ENCODE measurements at regions not wholly inside any gene's neighbourhood (a gene's known extent, or its start where the extent isn't known, plus 50 kb on each side); places are given as distances from the start of the nearest gene placed in this dataset.

- no peaks in the 10 kb centered on the region for H3K9me3 ChIP-seq (ENCODE audit: severe bottlenecking)
- no peak for DNase-seq
Observed at GRCh38 chr1:213647864-213648650, 339.7 kb upstream of the PROX1 start.

GRCh38 chr1:213649373-213649772 lies 338.4 kb upstream of the PROX1 start:
- no peaks in the 10 kb centered on the region for H3K27me3 ChIP-seq (ENCODE audit: insufficient read depth, low read depth, severe bottlenecking)
- no peaks in the 10 kb centered on the region for H3K36me3 ChIP-seq
- no peak overlapping the region for H3K27ac ChIP-seq
- H3K4me3 ChIP-seq (ENCODE audit: low read depth, low read length), result no peak overlapping the region
- no peak for TF ChIP-seq CTCF (IDR thresholded peaks at IDR 0.05; ENCODE audit: low read depth, low read length)
- no peaks in the 10 kb centered on the region for H3K9me3 ChIP-seq (ENCODE audit: severe bottlenecking)
- DNase-seq, result no peak

More at GRCh38 chr1:213647864-213648650, 339.7 kb upstream of the PROX1 start:
- Histone ChIP-seq H3K27me3 (ENCODE audit: insufficient read depth, low read depth, severe bottlenecking) (no peaks in the 10 kb centered on the region), H3K4me3 (ENCODE audit: low read depth, low read length) (no peak overlapping the region), H3K27ac (no peak overlapping the region), H3K36me3 (no peaks in the 10 kb centered on the region)
- no peak for TF ChIP-seq CTCF (IDR thresholded peaks at IDR 0.05; ENCODE audit: low read depth, low read length)

- Histone ChIP-seq H3K9me3 (ENCODE audit: severe bottlenecking) (no peaks in the 10 kb centered on the region), H3K27ac (no peak overlapping the region), H3K36me3 (no peaks in the 10 kb centered on the region), H3K27me3 (ENCODE audit: insufficient read depth, low read depth, severe bottlenecking) (no peaks in the 10 kb centered on the region), H3K4me3 (ENCODE audit: low read depth, low read length) (no peak overlapping the region)
- no peak for TF ChIP-seq CTCF (IDR thresholded peaks at IDR 0.05; ENCODE audit: low read depth, low read length)
- DNase-seq, result no peak
Observed at GRCh38 chr1:213650603-213651002, 337.2 kb upstream of the PROX1 start.

- no peak for TF ChIP-seq CTCF (IDR thresholded peaks at IDR 0.05; ENCODE audit: low read depth, low read length)
- Histone ChIP-seq H3K4me3 (ENCODE audit: low read depth, low read length) (no peak overlapping the region), H3K9me3 (ENCODE audit: severe bottlenecking) (no peaks in the 10 kb centered on the region), H3K27me3 (ENCODE audit: insufficient read depth, low read depth, severe bottlenecking) (no peaks in the 10 kb centered on the region), H3K36me3 (no peaks in the 10 kb centered on the region), H3K27ac (no peak overlapping the region)
- DNase-seq, result no peak
Observed at GRCh38 chr1:213651077-213651476, 336.7 kb upstream of the PROX1 start.

GRCh38 chr1:213652109-213652508 lies 335.7 kb upstream of the PROX1 start:
- Histone ChIP-seq H3K27ac (no peak overlapping the region), H3K27me3 (ENCODE audit: insufficient read depth, low read depth, severe bottlenecking) (no peaks in the 10 kb centered on the region), H3K9me3 (ENCODE audit: severe bottlenecking) (no peaks in the 10 kb centered on the region), H3K4me3 (ENCODE audit: low read depth, low read length) (no peak overlapping the region), H3K36me3 (no peaks in the 10 kb centered on the region)
- TF ChIP-seq CTCF (IDR thresholded peaks at IDR 0.05; ENCODE audit: low read depth, low read length), result no peak
- no peak for DNase-seq

- Histone ChIP-seq H3K9me3 (ENCODE audit: severe bottlenecking) (no peaks in the 10 kb centered on the region), H3K4me3 (ENCODE audit: low read depth, low read length) (no peak overlapping the region), H3K36me3 (no peaks in the 10 kb centered on the region), H3K27ac (no peak overlapping the region), H3K27me3 (ENCODE audit: insufficient read depth, low read depth, severe bottlenecking) (no peaks in the 10 kb centered on the region)
- no peak for DNase-seq
- TF ChIP-seq CTCF (IDR thresholded peaks at IDR 0.05; ENCODE audit: low read depth, low read length), result no peak
Observed at GRCh38 chr1:213656039-213656438, 331.7 kb upstream of the PROX1 start.
